Astrocyte (in vitro differentiated cells and primary cell): ENCODE measurements at regions not wholly inside any gene's neighbourhood (a gene's known extent, or its start where the extent isn't known, plus 50 kb on each side); places are given as distances from the start of the nearest gene placed in this dataset.

Experiments
- EZH2 ChIP-seq: IDR thresholded peaks from 2 replicates; pipeline ENCODE4 v1.6.1; 2012; ENCODE audit warnings: mild to moderate bottlenecking, low read length, inconsistent platforms; ENCODE audit not compliant: insufficient read depth
- TF ChIP-seq, protein P1 (sequence below): IDR thresholded peaks from 2 replicates; pipeline ENCODE4 v1.5.1; 2011; ENCODE audit warnings: low read depth, mild to moderate bottlenecking, inconsistent platforms, low read length, moderate library complexity; ENCODE audit not compliant: insufficient read depth

DNA sequence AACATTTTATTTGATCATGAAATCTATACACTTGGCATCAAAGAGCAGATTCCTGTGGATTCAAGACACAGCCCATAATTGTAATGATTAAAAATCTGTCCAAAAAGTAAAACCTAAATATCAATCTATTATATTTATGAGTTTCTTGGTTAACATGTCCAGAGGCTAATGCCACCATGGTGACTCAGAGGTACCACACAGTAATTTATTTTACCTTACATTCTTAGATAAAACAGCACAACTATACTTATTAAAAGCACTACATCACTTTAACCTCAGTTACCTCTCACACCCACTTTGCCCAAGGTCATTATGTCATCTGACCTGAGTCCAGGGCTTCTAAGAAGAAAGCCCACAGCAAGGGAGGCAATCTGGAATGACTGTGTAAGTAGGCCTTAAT, 519.2 kb downstream of the RASEF start:
- TF ChIP-seq, protein P1, sequence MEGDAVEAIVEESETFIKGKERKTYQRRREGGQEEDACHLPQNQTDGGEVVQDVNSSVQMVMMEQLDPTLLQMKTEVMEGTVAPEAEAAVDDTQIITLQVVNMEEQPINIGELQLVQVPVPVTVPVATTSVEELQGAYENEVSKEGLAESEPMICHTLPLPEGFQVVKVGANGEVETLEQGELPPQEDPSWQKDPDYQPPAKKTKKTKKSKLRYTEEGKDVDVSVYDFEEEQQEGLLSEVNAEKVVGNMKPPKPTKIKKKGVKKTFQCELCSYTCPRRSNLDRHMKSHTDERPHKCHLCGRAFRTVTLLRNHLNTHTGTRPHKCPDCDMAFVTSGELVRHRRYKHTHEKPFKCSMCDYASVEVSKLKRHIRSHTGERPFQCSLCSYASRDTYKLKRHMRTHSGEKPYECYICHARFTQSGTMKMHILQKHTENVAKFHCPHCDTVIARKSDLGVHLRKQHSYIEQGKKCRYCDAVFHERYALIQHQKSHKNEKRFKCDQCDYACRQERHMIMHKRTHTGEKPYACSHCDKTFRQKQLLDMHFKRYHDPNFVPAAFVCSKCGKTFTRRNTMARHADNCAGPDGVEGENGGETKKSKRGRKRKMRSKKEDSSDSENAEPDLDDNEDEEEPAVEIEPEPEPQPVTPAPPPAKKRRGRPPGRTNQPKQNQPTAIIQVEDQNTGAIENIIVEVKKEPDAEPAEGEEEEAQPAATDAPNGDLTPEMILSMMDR, result no peak
- no peak for TF ChIP-seq EZH2
